NCI-H146 (cell line): ENCODE measurements at regions not wholly inside any gene's neighbourhood (a gene's known extent, or its start where the extent isn't known, plus 50 kb on each side); places are given as distances from the start of the nearest gene placed in this dataset.

Source experiments
- DNase-seq: peaks from one replicate; lab custom pipeline; 2025; lab: John Stamatoyannopoulos, UW

- DNase-seq, result no peak
Observed at GRCh38 chr1:172801771-172802322, 142.9 kb downstream of the FASLG start.

- no peak for DNase-seq
Observed at GRCh38 chr1:172809750-172810149, 150.8 kb downstream of the FASLG start.

GRCh38 chr1:172810480-172811175 is 151.7 kb downstream of the FASLG start:
- no peak for DNase-seq

- no peak for DNase-seq
Observed at GRCh38 chr1:172811694-172812093, 152.8 kb downstream of the FASLG start.

GRCh38 chr1:172812118-172812517 is 153.2 kb downstream of the FASLG start:
- DNase-seq, result no peak

GRCh38 chr1:172813330-172813729 is 154.4 kb downstream of the FASLG start:
- no peak for DNase-seq

- no peak for DNase-seq
Observed at GRCh38 chr1:172814428-172814827, 155.5 kb downstream of the FASLG start.

GRCh38 chr1:172815740-172816139 is 156.8 kb downstream of the FASLG start:
- no peak for DNase-seq

- no peak for DNase-seq
Observed at GRCh38 chr1:172818841-172819527, 160.1 kb downstream of the FASLG start.

GRCh38 chr1:172820475-172821158 is 161.7 kb downstream of the FASLG start:
- DNase-seq, result no peak

- DNase-seq, result no peak
Observed at GRCh38 chr1:172821609-172822274, 162.8 kb downstream of the FASLG start.

- DNase-seq, result no peak
Observed at GRCh38 chr1:172822886-172823285, 164.0 kb downstream of the FASLG start.

GRCh38 chr1:172823534-172823933 is 164.6 kb downstream of the FASLG start:
- DNase-seq, result no peak

- DNase-seq, result no peak
Observed at GRCh38 chr1:172824209-172824608, 165.3 kb downstream of the FASLG start.

GRCh38 chr1:172826096-172826741 is 167.3 kb downstream of the FASLG start:
- peak; percentile 1 for DNase-seq

GRCh38 chr1:172827301-172827700 is 168.4 kb downstream of the FASLG start:
- DNase-seq, result no peak

GRCh38 chr1:172827841-172828240 is 168.9 kb downstream of the FASLG start:
- DNase-seq, result no peak

GRCh38 chr1:172832006-172832725 is 173.3 kb downstream of the FASLG start:
- no peak for DNase-seq

- DNase-seq, result no peak
Observed at GRCh38 chr1:172833954-172834353, 175.1 kb downstream of the FASLG start.

GRCh38 chr1:172834609-172835008 is 175.7 kb downstream of the FASLG start:
- no peak for DNase-seq

- no peak for DNase-seq
Observed at GRCh38 chr1:172835834-172836233, 176.9 kb downstream of the FASLG start.
